ENCODE measurements at regions not wholly inside any gene's neighbourhood (a gene's known extent, or its start where the extent isn't known, plus 50 kb on each side); places are given as distances from the start of the nearest gene placed in this dataset.

DNA sequence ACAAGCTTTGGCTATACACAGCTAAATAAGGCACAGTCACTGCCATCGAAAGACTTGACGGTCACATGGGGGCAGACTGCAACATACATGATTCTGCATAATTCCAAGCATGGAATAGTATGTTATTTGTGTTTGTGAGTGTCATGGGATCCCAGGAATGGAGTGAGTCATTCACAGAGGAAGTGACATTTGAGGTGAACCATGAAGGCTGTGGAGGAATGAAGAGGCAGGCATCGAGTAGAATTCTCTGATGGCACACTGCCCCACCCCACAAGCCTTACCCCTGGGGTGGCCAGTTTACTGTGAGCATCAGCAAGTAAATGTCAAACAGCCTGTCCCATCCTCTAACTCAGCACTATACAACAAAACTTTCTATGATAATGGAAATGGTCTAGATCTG is 619.7 kb downstream of the MID1IP1 start:
- TF ChIP-seq, protein P1, sequence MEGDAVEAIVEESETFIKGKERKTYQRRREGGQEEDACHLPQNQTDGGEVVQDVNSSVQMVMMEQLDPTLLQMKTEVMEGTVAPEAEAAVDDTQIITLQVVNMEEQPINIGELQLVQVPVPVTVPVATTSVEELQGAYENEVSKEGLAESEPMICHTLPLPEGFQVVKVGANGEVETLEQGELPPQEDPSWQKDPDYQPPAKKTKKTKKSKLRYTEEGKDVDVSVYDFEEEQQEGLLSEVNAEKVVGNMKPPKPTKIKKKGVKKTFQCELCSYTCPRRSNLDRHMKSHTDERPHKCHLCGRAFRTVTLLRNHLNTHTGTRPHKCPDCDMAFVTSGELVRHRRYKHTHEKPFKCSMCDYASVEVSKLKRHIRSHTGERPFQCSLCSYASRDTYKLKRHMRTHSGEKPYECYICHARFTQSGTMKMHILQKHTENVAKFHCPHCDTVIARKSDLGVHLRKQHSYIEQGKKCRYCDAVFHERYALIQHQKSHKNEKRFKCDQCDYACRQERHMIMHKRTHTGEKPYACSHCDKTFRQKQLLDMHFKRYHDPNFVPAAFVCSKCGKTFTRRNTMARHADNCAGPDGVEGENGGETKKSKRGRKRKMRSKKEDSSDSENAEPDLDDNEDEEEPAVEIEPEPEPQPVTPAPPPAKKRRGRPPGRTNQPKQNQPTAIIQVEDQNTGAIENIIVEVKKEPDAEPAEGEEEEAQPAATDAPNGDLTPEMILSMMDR (IDR thresholded peaks at IDR 0.05) = no peak
- H3K36me3 ChIP-seq = no peaks in the 10 kb centered on the region
- 72% methylated on average over 3 of the region's 3 CpGs for WGBS, 2 donors
- peaks cover 0 to 7% (median 0%) of the 10 kb centered on the region in 7 donors for H3K27me3 ChIP-seq
- peaks cover 0 to 4% (median 0%) of the 10 kb centered on the region in 11 donors for H3K9me3 ChIP-seq
- intact Hi-C loops (cut with DNase I) = loop anchor here in 1 of 10 donors (10.0 kb wide), 1 partner anchor 64 kb away; no protein-coding TSS in a partner anchor
- ATAC-seq (no peak), DNase-seq (no peak)
- H3K4me3 ChIP-seq = no peak overlapping the region
- no peak overlapping the region for H3K27ac ChIP-seq
- peaks cover 0 to 19% (median 6%) of the 10 kb centered on the region in 9 donors for H3K4me1 ChIP-seq

DNA sequence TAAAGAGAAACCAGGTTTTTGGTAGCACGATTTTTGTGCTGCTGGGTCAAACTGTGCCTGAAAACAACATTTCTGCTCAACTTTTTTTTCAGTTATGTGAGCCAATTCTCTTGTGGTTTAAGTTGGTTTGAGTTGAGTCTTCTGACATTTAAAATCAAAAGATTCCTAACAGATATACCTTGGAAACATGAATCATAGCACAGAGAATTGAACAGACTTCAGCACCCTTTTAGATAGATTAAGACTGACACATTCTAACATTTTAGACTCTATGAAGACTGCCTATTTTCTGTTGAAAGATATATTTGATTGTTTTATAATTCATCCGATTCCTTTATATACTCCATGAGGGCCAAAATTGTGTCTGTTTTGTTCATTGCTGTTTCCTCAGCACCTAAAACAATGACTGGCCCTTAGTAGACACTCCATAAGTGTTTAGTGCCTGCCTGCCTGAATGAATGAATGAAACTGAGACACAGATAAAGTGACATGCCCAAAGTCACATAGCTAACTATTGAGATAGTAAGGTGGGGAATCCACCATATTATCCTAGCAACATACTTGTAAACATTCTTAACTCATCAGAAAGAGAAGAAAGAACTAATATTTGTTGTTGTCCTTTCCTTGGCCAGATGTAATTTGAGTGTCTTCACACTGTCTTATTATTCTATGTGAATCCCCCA is 624.0 kb downstream of the MID1IP1 start:
- TF ChIP-seq, protein P1 (IDR thresholded peaks at IDR 0.05) = no peak
- ATAC-seq (no peak), DNase-seq (no peak)
- Histone ChIP-seq H3K27ac (no peak overlapping the region), H3K27me3 (peaks cover 0 to 7% (median 0%) of the 10 kb centered on the region in 7 donors), H3K4me1 (no peaks in the 10 kb centered on the region), H3K36me3 (no peaks in the 10 kb centered on the region), H3K9me3 (no peaks in the 10 kb centered on the region), H3K4me3 (no peak overlapping the region)
- intact Hi-C loops (cut with DNase I) = loop anchor here in 1 of 10 donors (10.0 kb wide), 1 partner anchor 60 kb away; no protein-coding TSS in a partner anchor
- WGBS, 2 donors = 90 to 92% methylated on average over 2 of the region's 2 CpGs

DNA sequence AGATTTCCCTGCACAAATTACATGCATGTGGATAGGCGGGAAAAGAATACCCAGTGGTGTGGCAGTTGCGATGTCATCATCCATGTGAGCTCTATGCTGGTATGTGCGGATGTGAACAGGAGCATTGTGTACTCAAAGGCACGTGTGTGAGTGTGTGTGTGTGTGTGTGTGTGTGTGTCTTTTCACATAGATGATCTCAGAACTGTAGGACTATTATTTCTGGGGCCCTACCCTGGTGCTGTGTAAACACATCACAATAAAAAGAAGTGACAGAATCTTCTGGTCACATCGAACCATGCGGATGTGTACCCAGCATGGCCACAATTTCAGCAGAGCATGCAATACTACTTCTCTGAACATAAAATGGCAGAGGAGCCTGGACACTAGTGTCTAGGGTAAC is 624.8 kb downstream of the MID1IP1 start:
- Histone ChIP-seq H3K36me3 (no peaks in the 10 kb centered on the region), H3K9me3 (no peaks in the 10 kb centered on the region), H3K27me3 (peaks cover 0 to 7% (median 0%) of the 10 kb centered on the region in 7 donors), H3K27ac (no peak overlapping the region), H3K4me3 (no peak overlapping the region), H3K4me1 (no peaks in the 10 kb centered on the region)
- intact Hi-C loops (cut with DNase I) = loop anchor here in 1 of 10 donors (10.0 kb wide), 1 partner anchor 59 kb away; no protein-coding TSS in a partner anchor
- DNase-seq = no peak
- ATAC-seq = no peak
- TF ChIP-seq, protein P1 (IDR thresholded peaks at IDR 0.05) = no peak
- WGBS, 2 donors = 92 to 94% methylated on average over 6 of the region's 6 CpGs

DNA sequence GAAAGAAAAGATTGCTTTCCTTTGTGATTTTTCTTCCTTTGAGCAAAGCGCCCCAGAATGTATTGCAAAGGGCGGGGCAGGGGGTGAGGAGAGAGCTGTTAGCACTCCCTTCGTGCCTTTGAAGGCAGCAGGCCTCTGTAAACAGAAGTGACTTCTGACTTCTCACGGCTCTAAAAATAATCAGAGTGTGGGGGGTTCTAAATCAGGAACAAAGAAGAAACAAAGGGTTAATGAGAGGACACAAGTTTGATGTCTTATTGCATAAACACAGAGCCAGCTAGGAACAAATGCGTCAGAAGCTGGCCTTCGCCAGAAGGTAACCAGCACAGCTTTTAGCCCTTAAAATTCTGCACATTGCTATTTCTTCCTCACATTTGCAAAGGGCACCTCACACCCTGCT is 626.2 kb downstream of the MID1IP1 start:
- no peak for DNase-seq
- 62 to 69% methylated on average over 6 of the region's 6 CpGs for WGBS, 2 donors
- no peaks in the 10 kb centered on the region for H3K9me3 ChIP-seq
- TF ChIP-seq, protein P1 (IDR thresholded peaks at IDR 0.05) = no peak
- H3K4me3 ChIP-seq = no peak overlapping the region
- H3K27me3 ChIP-seq = peaks cover 0 to 10% (median 0%) of the 10 kb centered on the region in 7 donors
- no peaks in the 10 kb centered on the region for H3K4me1 ChIP-seq
- ATAC-seq = no peak
- no peaks in the 10 kb centered on the region for H3K36me3 ChIP-seq
- intact Hi-C loops (cut with DNase I) = loop anchor here in 1 of 10 donors (10.0 kb wide), 1 partner anchor 57 kb away; no protein-coding TSS in a partner anchor
- H3K27ac ChIP-seq = no peak overlapping the region

Measured in heart right ventricle (tissue), 16 donors.